ENCODE measurements at regions not wholly inside any gene's neighbourhood (a gene's known extent, or its start where the extent isn't known, plus 50 kb on each side); places are given as distances from the start of the nearest gene placed in this dataset.

GRCh38 chr5:157989296-157989695 lies 130.4 kb upstream of the CLINT1 start:
- ChIA-PET CTCF (no interaction called here), POLR2A (ENCODE audit: unreplicated experiment) (no interaction called here)
- Histone ChIP-seq H3K4me1 (ENCODE audit: insufficient read depth, low read length) (peaks cover 6% of the 10 kb centered on the region), H3K9me2 (replicated peaks; ENCODE audit: low read length) (no peaks in the 10 kb centered on the region), H3K36me3 (ENCODE audit: low read depth, low read length) (no peaks in the 10 kb centered on the region), H2AFZ (ENCODE audit: low read length) (no peak overlapping the region), H3F3A (ENCODE audit: low read length, unreplicated experiment) (no peaks in the 10 kb centered on the region), H3K4me2 (ENCODE audit: low read length) (no peak overlapping the region), H4K20me1 (ENCODE audit: low read length) (no peaks in the 10 kb centered on the region), H3K9ac (ENCODE audit: low read length) (no peak overlapping the region), H3K79me2 (ENCODE audit: low read length) (no peaks in the 10 kb centered on the region), H3K27me3 (ENCODE audit: low read length) (peaks cover 26% of the 10 kb centered on the region), H3K9me3 (ENCODE audit: low read length) (no peaks in the 10 kb centered on the region), H3K27ac (ENCODE audit: low read length) (no peak overlapping the region), H3K4me3 (ENCODE audit: low read length) (no peak overlapping the region)
- DNase-seq (no peak), ATAC-seq (no peak)
- intact Hi-C loops (cut with micrococcal nuclease): no loop called here
- no peak for TF ChIP-seq EZH2phosphoT487 (IDR thresholded peaks at IDR 0.05; ENCODE audit: borderline replicate concordance, low read length)
- TF ChIP-seq CTCF (conservative IDR thresholded peaks at IDR 0.05; ENCODE audit: low read depth, low read length): no peak
- no TSS peak for BruUV-seq (replicated peaks)

DNA sequence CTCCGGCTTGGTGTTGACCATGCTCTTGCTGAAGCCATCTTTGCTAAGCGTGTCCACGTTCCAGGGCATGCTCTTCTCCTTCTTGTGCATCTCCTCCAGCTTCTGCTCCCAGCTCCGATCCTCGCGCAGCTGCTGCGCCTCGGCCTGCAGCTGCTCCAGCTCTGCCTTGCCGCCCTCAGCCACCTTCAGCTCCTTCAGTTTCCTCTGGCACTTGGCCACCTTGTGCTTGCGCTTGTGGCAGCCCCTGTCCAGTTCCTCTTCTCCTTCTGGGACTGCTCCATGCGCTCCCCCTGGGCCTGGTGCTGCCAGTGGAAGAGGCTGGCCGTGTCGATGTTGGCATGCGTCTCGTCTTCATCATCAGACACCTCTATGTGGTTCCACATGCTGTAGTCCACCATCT lies 128.3 kb upstream of the CLINT1 start:
- ChIA-PET POLR2A (ENCODE audit: unreplicated experiment) (no interaction called here), CTCF (no interaction called here)
- Histone ChIP-seq H2AFZ (ENCODE audit: low read length) (no peak overlapping the region), H3K4me3 (ENCODE audit: low read length) (no peak overlapping the region), H3K27me3 (ENCODE audit: low read length) (peaks cover 36% of the 10 kb centered on the region), H3K9me3 (ENCODE audit: low read length) (no peaks in the 10 kb centered on the region), H3K36me3 (ENCODE audit: low read depth, low read length) (no peaks in the 10 kb centered on the region), H3K79me2 (ENCODE audit: low read length) (no peaks in the 10 kb centered on the region), H3K4me2 (ENCODE audit: low read length) (no peak overlapping the region), H3K9me2 (replicated peaks; ENCODE audit: low read length) (no peaks in the 10 kb centered on the region), H4K20me1 (ENCODE audit: low read length) (no peaks in the 10 kb centered on the region), H3F3A (ENCODE audit: low read length, unreplicated experiment) (no peaks in the 10 kb centered on the region), H3K9ac (ENCODE audit: low read length) (no peak overlapping the region), H3K27ac (ENCODE audit: low read length) (no peak overlapping the region), H3K4me1 (ENCODE audit: insufficient read depth, low read length) (no peaks in the 10 kb centered on the region)
- ATAC-seq (no peak), DNase-seq (no peak)
- no TSS peak for BruUV-seq (replicated peaks)
- intact Hi-C loops (cut with micrococcal nuclease): no loop called here
- TF ChIP-seq EZH2phosphoT487 (IDR thresholded peaks at IDR 0.05; ENCODE audit: borderline replicate concordance, low read length) (no peak), EZH2 (IDR thresholded peaks at IDR 0.05; ENCODE audit: low read length, unreplicated experiment) (no peak), CTCF (conservative IDR thresholded peaks at IDR 0.05; ENCODE audit: low read depth, low read length) (no peak)

DNA sequence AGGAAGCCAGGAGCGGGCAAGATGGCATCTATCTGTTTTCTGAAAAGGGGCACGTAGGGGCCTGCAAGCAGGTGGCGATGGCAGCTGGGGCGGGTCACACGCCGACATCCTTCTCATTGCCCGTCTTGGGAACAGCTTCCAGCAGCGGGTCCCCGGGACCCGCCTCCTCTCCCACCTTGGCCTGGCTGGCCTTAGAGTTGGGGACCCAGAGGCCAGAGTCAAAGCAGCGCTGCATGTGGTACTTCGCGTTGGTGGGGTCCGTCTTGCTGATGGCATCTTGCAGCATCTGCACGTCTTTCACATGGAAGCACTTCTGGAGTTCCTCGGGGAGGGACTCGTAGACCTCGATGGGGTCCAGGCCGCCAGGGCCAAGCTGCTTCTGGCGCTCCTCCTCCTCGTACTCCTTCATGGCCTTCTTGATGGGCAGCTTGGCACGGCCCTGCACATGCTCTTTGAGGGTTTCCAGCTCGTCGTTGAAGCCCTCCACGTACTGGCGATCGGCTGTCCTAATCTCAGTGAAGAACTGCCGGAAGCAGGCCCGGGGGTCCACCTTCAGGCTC lies 127.6 kb upstream of the CLINT1 start:
- ATAC-seq (no peak), DNase-seq (no peak)
- no peak overlapping the region for H3K27ac ChIP-seq (ENCODE audit: low read length)
- H2AFZ ChIP-seq (ENCODE audit: low read length): no peak overlapping the region
- no peaks in the 10 kb centered on the region for H3K79me2 ChIP-seq (ENCODE audit: low read length)
- ChIA-PET CTCF (no interaction called here), POLR2A (ENCODE audit: unreplicated experiment) (no interaction called here)
- H3K9ac ChIP-seq (ENCODE audit: low read length): no peak overlapping the region
- no peaks in the 10 kb centered on the region for H3K9me2 ChIP-seq (replicated peaks; ENCODE audit: low read length)
- no TSS peak for BruUV-seq (replicated peaks)
- H3K9me3 ChIP-seq (ENCODE audit: low read length): no peaks in the 10 kb centered on the region
- H3F3A ChIP-seq (ENCODE audit: low read length, unreplicated experiment): no peaks in the 10 kb centered on the region
- no peaks in the 10 kb centered on the region for H4K20me1 ChIP-seq (ENCODE audit: low read length)
- no peak overlapping the region for H3K4me3 ChIP-seq (ENCODE audit: low read length)
- H3K4me1 ChIP-seq (ENCODE audit: insufficient read depth, low read length): no peaks in the 10 kb centered on the region
- H3K27me3 ChIP-seq (ENCODE audit: low read length): peaks cover 32% of the 10 kb centered on the region
- no peak for TF ChIP-seq CTCF (conservative IDR thresholded peaks at IDR 0.05; ENCODE audit: low read depth, low read length)
- no peaks in the 10 kb centered on the region for H3K36me3 ChIP-seq (ENCODE audit: low read depth, low read length)
- H3K4me2 ChIP-seq (ENCODE audit: low read length): no peak overlapping the region
- intact Hi-C loops (cut with micrococcal nuclease): no loop called here

Data from PC-3 (cell line).